ENCODE measurements at regions not wholly inside any gene's neighbourhood (a gene's known extent, or its start where the extent isn't known, plus 50 kb on each side); places are given as distances from the start of the nearest gene placed in this dataset.

- no peak for DNase-seq (ENCODE audit: low spot score in 2 of 2, unreplicated experiment in 2 of 2)
- no peak overlapping the region for H3K27ac Mint-ChIP-seq
- no peak for TF ChIP-seq CTCF (IDR thresholded peaks at IDR 0.05; ENCODE audit: unreplicated experiment)
- H3K4me1 Mint-ChIP-seq, result no peaks in the 10 kb centered on the region
- H3K27me3 Mint-ChIP-seq (ENCODE audit: low read depth), result no peaks in the 10 kb centered on the region
- no peak overlapping the region for H3K4me3 Mint-ChIP-seq
- peaks cover 30% of the 10 kb centered on the region for H3K9me3 Mint-ChIP-seq
- H3K36me3 Mint-ChIP-seq, result no peaks in the 10 kb centered on the region
These were observed 1614.4 kb upstream of the DDX18 start for GRCh38 chr2:116200086-116200485.

GRCh38 chr2:116211719-116212118 is 1602.8 kb upstream of the DDX18 start:
- TF ChIP-seq CTCF (IDR thresholded peaks at IDR 0.05; ENCODE audit: unreplicated experiment), result no peak
- no peaks in the 10 kb centered on the region for H3K9me3 Mint-ChIP-seq
- H3K4me3 Mint-ChIP-seq, result no peak overlapping the region
- H3K27ac Mint-ChIP-seq, result no peak overlapping the region
- H3K4me1 Mint-ChIP-seq, result no peaks in the 10 kb centered on the region
- no peaks in the 10 kb centered on the region for H3K36me3 Mint-ChIP-seq
- H3K27me3 Mint-ChIP-seq (ENCODE audit: low read depth), result no peaks in the 10 kb centered on the region
- no peak for DNase-seq (ENCODE audit: low spot score in 2 of 2, unreplicated experiment in 2 of 2)

GRCh38 chr2:116222793-116223192 is 1591.7 kb upstream of the DDX18 start:
- H3K9me3 Mint-ChIP-seq, result no peaks in the 10 kb centered on the region
- H3K4me3 Mint-ChIP-seq, result no peak overlapping the region
- TF ChIP-seq CTCF (IDR thresholded peaks at IDR 0.05; ENCODE audit: unreplicated experiment), result no peak
- no peaks in the 10 kb centered on the region for H3K27me3 Mint-ChIP-seq (ENCODE audit: low read depth)
- H3K36me3 Mint-ChIP-seq, result no peaks in the 10 kb centered on the region
- no peak overlapping the region for H3K27ac Mint-ChIP-seq
- H3K4me1 Mint-ChIP-seq, result no peaks in the 10 kb centered on the region
- no peak for DNase-seq (ENCODE audit: low spot score in 2 of 2, unreplicated experiment in 2 of 2)

- Mint-ChIP-seq H3K4me1 (no peaks in the 10 kb centered on the region), H3K9me3 (no peaks in the 10 kb centered on the region), H3K27ac (no peak overlapping the region), H3K27me3 (ENCODE audit: low read depth) (no peaks in the 10 kb centered on the region), H3K36me3 (no peaks in the 10 kb centered on the region), H3K4me3 (no peak overlapping the region)
- DNase-seq (ENCODE audit: low spot score in 2 of 2, unreplicated experiment in 2 of 2), result no peak
- no peak for TF ChIP-seq CTCF (IDR thresholded peaks at IDR 0.05; ENCODE audit: unreplicated experiment)
These were observed 1590.6 kb upstream of the DDX18 start for GRCh38 chr2:116223912-116224311.

GRCh38 chr2:116224610-116225009 is 1589.9 kb upstream of the DDX18 start:
- Mint-ChIP-seq H3K27ac (no peak overlapping the region), H3K27me3 (ENCODE audit: low read depth) (no peaks in the 10 kb centered on the region), H3K9me3 (no peaks in the 10 kb centered on the region), H3K4me3 (no peak overlapping the region), H3K36me3 (no peaks in the 10 kb centered on the region), H3K4me1 (no peaks in the 10 kb centered on the region)
- no peak for TF ChIP-seq CTCF (IDR thresholded peaks at IDR 0.05; ENCODE audit: unreplicated experiment)
- no peak for DNase-seq (ENCODE audit: low spot score in 2 of 2, unreplicated experiment in 2 of 2)

- no peak for DNase-seq (ENCODE audit: low spot score in 2 of 2, unreplicated experiment in 2 of 2)
- no peaks in the 10 kb centered on the region for H3K36me3 Mint-ChIP-seq
- H3K4me3 Mint-ChIP-seq, result no peak overlapping the region
- H3K27me3 Mint-ChIP-seq (ENCODE audit: low read depth), result no peaks in the 10 kb centered on the region
- no peaks in the 10 kb centered on the region for H3K4me1 Mint-ChIP-seq
- peaks cover 16% of the 10 kb centered on the region for H3K9me3 Mint-ChIP-seq
- H3K27ac Mint-ChIP-seq, result no peak overlapping the region
- no peak for TF ChIP-seq CTCF (IDR thresholded peaks at IDR 0.05; ENCODE audit: unreplicated experiment)
These were observed 1576.0 kb upstream of the DDX18 start for GRCh38 chr2:116238511-116238910.

All from mesothelial cell of epicardium (in vitro differentiated cells).